Aorta (tissue), 5 donors: ENCODE measurements at regions not wholly inside any gene's neighbourhood (a gene's known extent, or its start where the extent isn't known, plus 50 kb on each side); places are given as distances from the start of the nearest gene placed in this dataset.

Experiments used
- ATAC-seq: fragments of 200-7000 bp; cut with Tn5 transposase; one replicate; pipeline ENCODE4 v1.9.1; 2022; ENCODE audit warnings: moderate library complexity; ENCODE audit not compliant: low FRiP score
- DNase-seq, 2 donors: peaks; one replicate each; pipeline ENCODE4 v3.0.0-alpha.2; 2020
- H3K27ac ChIP-seq, 2 donors: one replicate each; pipeline ENCODE4 v1.5.1; 2013; ENCODE audit warnings: low read length in 2 of 2, mild to moderate bottlenecking in 2 of 2, moderate library complexity in 2 of 2, control low read depth in 1 of 2, inconsistent platforms in 1 of 2, low read depth in 1 of 2
- H3K27me3 ChIP-seq, 2 donors: one replicate each; pipeline ENCODE4 v1.6.1; 2013; ENCODE audit warnings: control low read depth in 1 of 2, low read length in 1 of 2, mild to moderate bottlenecking in 1 of 2, moderate library complexity in 1 of 2; ENCODE audit not compliant: insufficient read depth in 2 of 2, control insufficient read depth in 1 of 2
- H3K36me3 ChIP-seq, 2 donors: one replicate each; pipeline ENCODE4 v1.6.1; 2013; ENCODE audit warnings: control low read depth in 1 of 2, low read length in 1 of 2, mild to moderate bottlenecking in 1 of 2; ENCODE audit not compliant: insufficient read depth in 2 of 2, control insufficient read depth in 1 of 2
- H3K4me1 ChIP-seq, 2 donors: one replicate each; pipeline ENCODE4 v1.6.1; 2013; ENCODE audit warnings: low read length in 2 of 2, control low read depth in 1 of 2, mild to moderate bottlenecking in 1 of 2, moderate library complexity in 1 of 2; ENCODE audit not compliant: insufficient read depth in 2 of 2, control insufficient read depth in 1 of 2
- H3K4me3 ChIP-seq, 2 donors: one replicate each; pipeline ENCODE4 v1.5.1; 2013; ENCODE audit warnings: low read length in 2 of 2, control low read depth in 1 of 2, mild to moderate bottlenecking in 1 of 2
- H3K9me3 ChIP-seq: one replicate; pipeline ENCODE4 v1.6.1; 2013; ENCODE audit warnings: mild to moderate bottlenecking, low read length; ENCODE audit not compliant: control insufficient read depth
- WGBS, 2 donors: extraction: QIAGEN DNeasy Blood & Tissue Kit; methylation state at CpG; one replicate each; pipeline ENCODE4 v1.1.7; 2013; 5-methylcytosine and 5-hydroxymethylcytosine counted together
- intact Hi-C, 2 donors: fragments of 100-400 bp; cut with DNase I; formaldehyde crosslinking; loops; one replicate each; pipeline versions ENCODE4 v1.14.2 to v1.15.0; 2022
- donor health status: healthy with polysubstance abuse.
- donor health status: Bipolar disorder and iron deficiency.
- donor health status: DM: no; HTN: no; CAD: no.
- donor health status: DM: no; HTN: no; CAD: no.
- donor health status: DM: yes; HTN: yes; CAD: no.

DNA sequence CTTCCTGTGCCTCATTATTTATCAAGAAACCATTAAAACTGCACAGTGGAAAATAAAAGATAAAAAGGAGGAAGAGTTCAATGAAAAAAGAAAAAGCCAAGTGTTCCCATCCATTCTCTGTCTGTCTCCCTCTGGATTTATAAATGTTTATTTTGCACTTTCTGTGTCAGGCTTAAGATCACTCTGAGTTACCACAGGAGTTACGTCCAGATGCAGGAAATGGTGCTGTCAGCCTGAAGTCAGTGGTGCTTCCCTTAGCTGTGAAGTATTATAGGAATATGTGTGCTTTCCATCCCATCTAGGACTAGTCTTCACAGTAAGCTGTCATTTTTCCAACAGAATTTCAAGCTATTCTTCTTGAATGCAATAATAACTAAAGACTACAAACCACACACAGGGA lies 420.2 kb downstream of the KCTD12 start:
- Histone ChIP-seq H3K27ac (no peak overlapping the region), H3K4me3 (no peak overlapping the region), H3K9me3 (no peaks in the 10 kb centered on the region), H3K4me1 (no peaks in the 10 kb centered on the region), H3K27me3 (no peaks in the 10 kb centered on the region), H3K36me3 (no peaks in the 10 kb centered on the region)
- WGBS, 2 donors, result 72 to 86% methylated on average over 1 of the region's 1 CpG
- DNase-seq (no peak), ATAC-seq (no peak)
- intact Hi-C loops, result no loop called here

DNA sequence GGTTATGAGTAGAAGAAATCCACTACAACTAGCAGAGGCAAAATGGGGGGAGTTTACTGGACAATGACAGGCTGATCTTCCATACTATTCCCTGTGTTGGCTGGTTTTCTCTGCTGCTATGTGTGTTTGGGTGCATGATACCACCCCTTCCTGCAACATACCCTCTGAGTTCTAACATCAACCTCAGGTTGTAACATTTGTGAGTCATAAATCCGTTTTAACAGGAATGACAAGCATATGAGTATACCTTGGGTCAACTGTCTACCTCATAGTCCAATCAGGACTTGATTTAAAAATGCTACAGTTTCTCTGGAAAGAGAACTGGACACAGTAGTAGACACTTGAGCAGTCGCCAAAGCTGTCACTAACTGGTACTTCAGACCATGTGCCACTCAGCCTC lies 422.9 kb downstream of the KCTD12 start:
- Histone ChIP-seq H3K27ac (no peak overlapping the region), H3K36me3 (no peaks in the 10 kb centered on the region), H3K4me1 (no peaks in the 10 kb centered on the region), H3K9me3 (no peaks in the 10 kb centered on the region), H3K4me3 (no peak overlapping the region), H3K27me3 (no peaks in the 10 kb centered on the region)
- no peak for DNase-seq
- no peak for ATAC-seq
- intact Hi-C loops, result no loop called here
- WGBS, 2 donors, result 90 to 93% methylated on average over 2 of the region's 2 CpGs

DNA sequence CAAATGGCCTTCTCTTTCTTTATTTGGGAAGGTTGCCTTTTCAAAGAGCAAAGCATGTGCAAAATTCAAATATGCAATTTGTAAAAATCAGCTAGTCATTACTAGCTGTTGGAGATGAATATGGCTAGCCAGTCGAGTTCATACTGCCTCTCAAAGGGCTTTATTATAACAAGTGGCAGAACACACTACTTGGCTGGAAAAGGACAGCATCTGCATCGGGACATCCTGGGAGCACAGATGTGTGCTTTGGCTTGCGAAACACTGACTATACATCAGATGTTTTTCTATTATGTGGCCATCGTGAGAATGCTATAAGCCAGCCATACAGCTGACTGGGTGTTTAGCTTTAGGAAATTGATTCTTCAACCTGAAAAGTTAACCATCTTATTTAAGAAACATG lies 424.2 kb downstream of the KCTD12 start:
- intact Hi-C loops, result no loop called here
- no peaks in the 10 kb centered on the region for H3K9me3 ChIP-seq
- DNase-seq (no peak), ATAC-seq (no peak)
- no peak overlapping the region for H3K4me3 ChIP-seq
- WGBS, 2 donors, result 51 to 53% methylated on average over 4 of the region's 4 CpGs
- H3K4me1 ChIP-seq, result no peaks in the 10 kb centered on the region
- H3K27me3 ChIP-seq, result no peaks in the 10 kb centered on the region
- H3K27ac ChIP-seq, result no peak overlapping the region
- no peaks in the 10 kb centered on the region for H3K36me3 ChIP-seq

DNA sequence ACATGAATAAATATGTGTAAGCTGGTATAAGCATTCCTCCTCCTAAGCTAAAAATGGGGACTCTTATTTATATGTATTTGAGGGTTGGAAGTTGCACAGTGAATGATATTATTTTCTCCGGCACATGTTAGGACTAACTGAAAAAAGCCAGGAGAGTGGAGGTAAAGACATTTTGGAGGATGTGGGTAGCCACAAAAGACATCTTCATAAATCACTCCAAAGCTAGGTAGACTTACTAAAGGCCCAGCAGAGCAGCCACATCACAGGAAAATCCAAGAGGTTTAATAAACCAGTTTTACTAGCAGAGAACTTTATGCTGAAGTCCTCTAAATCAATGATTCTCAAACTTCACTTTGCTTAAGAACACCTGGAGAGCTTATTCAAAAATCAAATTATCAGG lies 424.7 kb downstream of the KCTD12 start:
- Histone ChIP-seq H3K9me3 (no peaks in the 10 kb centered on the region), H3K4me3 (no peak overlapping the region), H3K36me3 (no peaks in the 10 kb centered on the region), H3K27me3 (no peaks in the 10 kb centered on the region), H3K4me1 (no peaks in the 10 kb centered on the region), H3K27ac (no peak overlapping the region)
- ATAC-seq (no peak), DNase-seq (no peak)
- intact Hi-C loops, result no loop called here
- 97 to 98% methylated on average over 1 of the region's 1 CpG for WGBS, 2 donors

DNA sequence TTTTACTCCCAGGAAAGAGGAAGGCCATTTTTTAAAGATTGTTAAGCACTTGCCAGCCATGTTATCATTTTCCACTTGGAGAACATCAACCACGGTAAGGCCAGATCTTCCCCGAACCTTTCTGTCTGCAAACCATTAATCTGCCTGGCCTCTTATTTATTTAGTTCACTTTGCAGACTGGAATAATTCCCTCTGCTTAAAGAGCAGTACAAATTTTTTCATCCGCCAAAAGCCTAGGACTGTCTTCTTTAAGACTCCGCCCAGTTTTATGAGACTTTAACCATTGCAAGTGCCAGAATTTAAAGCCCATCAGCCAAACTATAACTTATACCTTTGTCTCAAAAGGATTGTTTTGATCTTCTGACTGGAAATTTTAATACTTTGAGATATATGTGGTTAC lies 426.3 kb downstream of the KCTD12 start:
- H3K4me3 ChIP-seq, result no peak overlapping the region
- WGBS, 2 donors, result 66 to 70% methylated on average over 4 of the region's 4 CpGs
- no peaks in the 10 kb centered on the region for H3K27me3 ChIP-seq
- no peaks in the 10 kb centered on the region for H3K9me3 ChIP-seq
- DNase-seq, result no peak
- no peak for ATAC-seq
- intact Hi-C loops, result no loop called here
- no peaks in the 10 kb centered on the region for H3K4me1 ChIP-seq
- no peak overlapping the region for H3K27ac ChIP-seq
- no peaks in the 10 kb centered on the region for H3K36me3 ChIP-seq

GRCh38 chr13:76455960-76456359 lies 430.2 kb downstream of the KCTD12 start:
- no peaks in the 10 kb centered on the region for H3K9me3 ChIP-seq
- H3K4me1 ChIP-seq, result no peaks in the 10 kb centered on the region
- ATAC-seq (no peak), DNase-seq (no peak)
- H3K4me3 ChIP-seq, result no peak overlapping the region
- H3K36me3 ChIP-seq, result no peaks in the 10 kb centered on the region
- H3K27me3 ChIP-seq, result no peaks in the 10 kb centered on the region
- WGBS, 2 donors, result 48 to 63% methylated on average over 1 of the region's 1 CpG
- intact Hi-C loops, result no loop called here
- H3K27ac ChIP-seq, result no peak overlapping the region

- ATAC-seq, result no peak
- intact Hi-C loops, result no loop called here
These were observed 431.2 kb downstream of the KCTD12 start for GRCh38 chr13:76454991-76455390.

DNA sequence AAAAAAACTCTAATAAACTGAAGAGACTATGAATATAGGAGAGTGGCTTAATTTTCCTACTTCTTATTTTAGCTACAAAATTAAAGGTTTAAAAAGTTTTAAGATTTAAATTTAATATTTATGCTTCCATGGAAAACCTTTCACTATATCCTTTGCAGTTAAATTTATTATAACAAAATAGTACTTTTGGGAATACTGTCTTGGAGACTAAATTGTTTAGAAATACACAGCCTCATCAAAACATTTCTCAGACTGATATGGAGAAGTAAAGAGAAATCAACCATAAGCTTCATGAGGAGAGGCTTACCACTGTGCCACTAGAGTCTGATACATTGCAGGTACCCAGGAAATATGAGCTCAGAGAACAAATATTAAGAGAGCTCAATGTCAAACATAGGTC lies 436.5 kb downstream of the KCTD12 start:
- ATAC-seq, result no peak

More at GRCh38 chr13:76454991-76455390, 431.2 kb downstream of the KCTD12 start:
- Histone ChIP-seq H3K27me3 (no peaks in the 10 kb centered on the region), H3K4me1 (no peaks in the 10 kb centered on the region), H3K36me3 (no peaks in the 10 kb centered on the region), H3K27ac (no peak overlapping the region), H3K4me3 (no peak overlapping the region), H3K9me3 (no peaks in the 10 kb centered on the region)
- no peak for DNase-seq

GRCh38 chr13:76446191-76446590 lies 440.0 kb downstream of the KCTD12 start:
- no peaks in the 10 kb centered on the region for H3K4me1 ChIP-seq
- no peaks in the 10 kb centered on the region for H3K9me3 ChIP-seq
- 2 to 5% methylated on average over 3 of the region's 3 CpGs for WGBS, 2 donors
- no peak overlapping the region for H3K27ac ChIP-seq
- no peaks in the 10 kb centered on the region for H3K36me3 ChIP-seq
- no peaks in the 10 kb centered on the region for H3K27me3 ChIP-seq
- intact Hi-C loops, result no loop called here
- DNase-seq (no peak), ATAC-seq (no peak)
- H3K4me3 ChIP-seq, result peak overlapping the region in 1 of 2 donors; percentile 26

More for the DNA sequence above, 436.5 kb downstream of the KCTD12 start:
- H3K27me3 ChIP-seq, result no peaks in the 10 kb centered on the region
- no peak overlapping the region for H3K27ac ChIP-seq
- DNase-seq, result no peak
- H3K4me3 ChIP-seq, result no peak overlapping the region
- intact Hi-C loops, result no loop called here
- H3K36me3 ChIP-seq, result no peaks in the 10 kb centered on the region
- no peaks in the 10 kb centered on the region for H3K9me3 ChIP-seq
- no peaks in the 10 kb centered on the region for H3K4me1 ChIP-seq
